ENCODE measurements at regions not wholly inside any gene's neighbourhood (a gene's known extent, or its start where the extent isn't known, plus 50 kb on each side); places are given as distances from the start of the nearest gene placed in this dataset.

DNA sequence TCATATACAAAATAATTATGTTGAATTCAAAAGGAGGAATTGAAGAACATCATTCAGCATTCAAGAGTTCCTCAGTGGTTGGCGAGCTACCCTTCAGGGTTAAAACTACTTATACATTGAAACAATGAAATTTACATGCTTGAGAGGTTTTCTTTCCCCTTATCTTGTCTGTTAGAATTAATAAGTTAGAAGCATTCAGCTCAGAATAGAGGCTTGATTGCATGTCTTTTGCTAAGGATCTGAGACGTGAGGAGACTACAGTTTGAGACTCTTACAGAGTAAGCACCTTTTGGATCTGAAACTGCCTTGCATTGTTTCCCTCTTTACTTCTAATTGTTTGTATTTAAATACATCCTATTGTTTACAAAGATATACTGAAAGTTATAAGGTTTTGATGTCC lies 157.6 kb downstream of the NSUN3 start:
- TF ChIP-seq, protein P1, sequence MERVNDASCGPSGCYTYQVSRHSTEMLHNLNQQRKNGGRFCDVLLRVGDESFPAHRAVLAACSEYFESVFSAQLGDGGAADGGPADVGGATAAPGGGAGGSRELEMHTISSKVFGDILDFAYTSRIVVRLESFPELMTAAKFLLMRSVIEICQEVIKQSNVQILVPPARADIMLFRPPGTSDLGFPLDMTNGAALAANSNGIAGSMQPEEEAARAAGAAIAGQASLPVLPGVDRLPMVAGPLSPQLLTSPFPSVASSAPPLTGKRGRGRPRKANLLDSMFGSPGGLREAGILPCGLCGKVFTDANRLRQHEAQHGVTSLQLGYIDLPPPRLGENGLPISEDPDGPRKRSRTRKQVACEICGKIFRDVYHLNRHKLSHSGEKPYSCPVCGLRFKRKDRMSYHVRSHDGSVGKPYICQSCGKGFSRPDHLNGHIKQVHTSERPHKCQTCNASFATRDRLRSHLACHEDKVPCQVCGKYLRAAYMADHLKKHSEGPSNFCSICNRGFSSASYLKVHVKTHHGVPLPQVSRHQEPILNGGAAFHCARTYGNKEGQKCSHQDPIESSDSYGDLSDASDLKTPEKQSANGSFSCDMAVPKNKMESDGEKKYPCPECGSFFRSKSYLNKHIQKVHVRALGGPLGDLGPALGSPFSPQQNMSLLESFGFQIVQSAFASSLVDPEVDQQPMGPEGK (tag by site-specific recombination; IDR thresholded peaks at IDR 0.05) = no peak
- no peak for TF ChIP-seq ZNF121 (tag by site-specific recombination; IDR thresholded peaks at IDR 0.05)
- no peak for TF ChIP-seq TCF7L2 (IDR thresholded peaks at IDR 0.05; ENCODE audit: borderline replicate concordance, low read depth, low read length)
- no peak for TF ChIP-seq ZNF2 (tag by site-specific recombination; IDR thresholded peaks at IDR 0.05)
- TF ChIP-seq, protein P2, sequence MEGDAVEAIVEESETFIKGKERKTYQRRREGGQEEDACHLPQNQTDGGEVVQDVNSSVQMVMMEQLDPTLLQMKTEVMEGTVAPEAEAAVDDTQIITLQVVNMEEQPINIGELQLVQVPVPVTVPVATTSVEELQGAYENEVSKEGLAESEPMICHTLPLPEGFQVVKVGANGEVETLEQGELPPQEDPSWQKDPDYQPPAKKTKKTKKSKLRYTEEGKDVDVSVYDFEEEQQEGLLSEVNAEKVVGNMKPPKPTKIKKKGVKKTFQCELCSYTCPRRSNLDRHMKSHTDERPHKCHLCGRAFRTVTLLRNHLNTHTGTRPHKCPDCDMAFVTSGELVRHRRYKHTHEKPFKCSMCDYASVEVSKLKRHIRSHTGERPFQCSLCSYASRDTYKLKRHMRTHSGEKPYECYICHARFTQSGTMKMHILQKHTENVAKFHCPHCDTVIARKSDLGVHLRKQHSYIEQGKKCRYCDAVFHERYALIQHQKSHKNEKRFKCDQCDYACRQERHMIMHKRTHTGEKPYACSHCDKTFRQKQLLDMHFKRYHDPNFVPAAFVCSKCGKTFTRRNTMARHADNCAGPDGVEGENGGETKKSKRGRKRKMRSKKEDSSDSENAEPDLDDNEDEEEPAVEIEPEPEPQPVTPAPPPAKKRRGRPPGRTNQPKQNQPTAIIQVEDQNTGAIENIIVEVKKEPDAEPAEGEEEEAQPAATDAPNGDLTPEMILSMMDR (tag by site-specific recombination; IDR thresholded peaks at IDR 0.05) = no peak
- no peak for TF ChIP-seq ZNF792 (tag by site-specific recombination; IDR thresholded peaks at IDR 0.05)
- TF ChIP-seq, protein P3, sequence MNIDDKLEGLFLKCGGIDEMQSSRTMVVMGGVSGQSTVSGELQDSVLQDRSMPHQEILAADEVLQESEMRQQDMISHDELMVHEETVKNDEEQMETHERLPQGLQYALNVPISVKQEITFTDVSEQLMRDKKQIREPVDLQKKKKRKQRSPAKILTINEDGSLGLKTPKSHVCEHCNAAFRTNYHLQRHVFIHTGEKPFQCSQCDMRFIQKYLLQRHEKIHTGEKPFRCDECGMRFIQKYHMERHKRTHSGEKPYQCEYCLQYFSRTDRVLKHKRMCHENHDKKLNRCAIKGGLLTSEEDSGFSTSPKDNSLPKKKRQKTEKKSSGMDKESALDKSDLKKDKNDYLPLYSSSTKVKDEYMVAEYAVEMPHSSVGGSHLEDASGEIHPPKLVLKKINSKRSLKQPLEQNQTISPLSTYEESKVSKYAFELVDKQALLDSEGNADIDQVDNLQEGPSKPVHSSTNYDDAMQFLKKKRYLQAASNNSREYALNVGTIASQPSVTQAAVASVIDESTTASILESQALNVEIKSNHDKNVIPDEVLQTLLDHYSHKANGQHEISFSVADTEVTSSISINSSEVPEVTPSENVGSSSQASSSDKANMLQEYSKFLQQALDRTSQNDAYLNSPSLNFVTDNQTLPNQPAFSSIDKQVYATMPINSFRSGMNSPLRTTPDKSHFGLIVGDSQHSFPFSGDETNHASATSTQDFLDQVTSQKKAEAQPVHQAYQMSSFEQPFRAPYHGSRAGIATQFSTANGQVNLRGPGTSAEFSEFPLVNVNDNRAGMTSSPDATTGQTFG (tag by site-specific recombination; IDR thresholded peaks at IDR 0.05; ENCODE audit: borderline replicate concordance) = no peak
- TF ChIP-seq RBAK (tag by site-specific recombination; IDR thresholded peaks at IDR 0.05) = no peak
- TF ChIP-seq, protein P4, sequence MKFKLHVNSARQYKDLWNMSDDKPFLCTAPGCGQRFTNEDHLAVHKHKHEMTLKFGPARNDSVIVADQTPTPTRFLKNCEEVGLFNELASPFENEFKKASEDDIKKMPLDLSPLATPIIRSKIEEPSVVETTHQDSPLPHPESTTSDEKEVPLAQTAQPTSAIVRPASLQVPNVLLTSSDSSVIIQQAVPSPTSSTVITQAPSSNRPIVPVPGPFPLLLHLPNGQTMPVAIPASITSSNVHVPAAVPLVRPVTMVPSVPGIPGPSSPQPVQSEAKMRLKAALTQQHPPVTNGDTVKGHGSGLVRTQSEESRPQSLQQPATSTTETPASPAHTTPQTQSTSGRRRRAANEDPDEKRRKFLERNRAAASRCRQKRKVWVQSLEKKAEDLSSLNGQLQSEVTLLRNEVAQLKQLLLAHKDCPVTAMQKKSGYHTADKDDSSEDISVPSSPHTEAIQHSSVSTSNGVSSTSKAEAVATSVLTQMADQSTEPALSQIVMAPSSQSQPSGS (tag by site-specific recombination; IDR thresholded peaks at IDR 0.05; ENCODE audit: low read depth) = no peak
- TF ChIP-seq, protein P5, sequence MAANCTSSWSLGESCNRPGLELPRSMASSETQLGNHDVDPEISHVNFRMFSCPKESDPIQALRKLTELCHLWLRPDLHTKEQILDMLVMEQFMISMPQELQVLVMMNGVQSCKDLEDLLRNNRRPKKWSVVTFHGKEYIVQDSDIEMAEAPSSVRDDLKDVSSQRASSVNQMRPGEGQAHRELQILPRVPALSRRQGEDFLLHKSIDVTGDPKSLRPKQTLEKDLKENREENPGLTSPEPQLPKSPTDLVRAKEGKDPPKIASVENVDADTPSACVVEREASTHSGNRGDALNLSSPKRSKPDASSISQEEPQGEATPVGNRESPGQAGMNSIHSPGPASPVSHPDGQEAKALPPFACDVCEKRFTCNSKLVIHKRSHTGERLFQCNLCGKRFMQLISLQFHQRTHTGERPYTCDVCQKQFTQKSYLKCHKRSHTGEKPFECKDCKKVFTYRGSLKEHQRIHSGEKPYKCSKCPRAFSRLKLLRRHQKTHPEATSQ (tag by site-specific recombination; IDR thresholded peaks at IDR 0.05) = no peak

Measured in HEK293 (cell line).